C4-2B (cell line): ENCODE measurements at regions not wholly inside any gene's neighbourhood (a gene's known extent, or its start where the extent isn't known, plus 50 kb on each side); places are given as distances from the start of the nearest gene placed in this dataset.
"Not testable (repeated sequence)": the region's sequence is repeated elsewhere in the genome, so short reads cannot be mapped to it uniquely, and the experiment has no call there.

Experiments used
- ZFX ChIP-seq: fragments of 450-650 bp; IDR thresholded peaks from 2 replicates; pipeline ENCODE4 v1.6.1; 2017
- TF ChIP-seq, protein P1 (sequence below): fragments of 450-650 bp; conservative IDR thresholded peaks from 2 replicates; pipeline ENCODE4 v1.5.1; 2017; ENCODE audit warnings: mild to moderate bottlenecking

DNA sequence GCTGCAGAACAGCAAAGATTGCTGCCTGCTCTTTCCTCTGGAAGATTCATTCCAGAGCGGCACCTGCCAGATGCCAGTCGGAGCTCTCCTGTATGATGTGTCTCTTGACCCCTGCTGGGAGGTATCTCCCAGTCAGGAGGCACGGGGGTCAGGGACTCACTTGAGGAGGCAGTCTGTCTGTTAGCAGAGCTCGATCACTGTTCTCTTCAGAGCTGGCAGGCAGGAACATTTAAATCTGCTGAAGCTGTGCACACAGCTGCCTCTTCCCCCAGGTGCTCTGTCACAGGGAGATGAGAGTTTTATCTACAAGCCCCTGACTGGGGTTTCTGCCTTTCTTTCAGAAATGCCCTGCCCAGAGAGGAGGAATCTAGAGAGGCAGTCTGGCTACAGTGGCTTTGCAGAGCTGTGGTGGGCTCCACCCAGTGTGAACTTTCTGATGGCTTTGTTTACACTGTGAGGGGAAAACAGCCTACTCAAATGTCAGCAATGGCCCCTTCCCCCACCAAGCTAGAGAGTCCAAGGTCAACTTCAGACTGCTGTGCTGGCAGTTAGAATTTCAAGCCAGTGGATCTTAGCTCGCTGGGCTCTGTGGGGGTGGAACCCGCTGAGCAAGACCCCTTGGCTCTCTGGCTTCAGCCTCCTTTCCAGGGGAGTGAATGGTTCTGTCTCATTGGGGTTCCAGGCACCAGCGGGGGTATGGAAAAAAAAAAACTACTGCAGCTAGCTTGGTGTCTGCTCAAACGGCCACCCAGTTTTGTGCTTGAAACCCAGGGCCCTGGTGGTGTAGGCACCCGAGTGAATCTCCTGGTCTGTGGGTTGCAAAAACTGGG lies 242.7 kb upstream of the FAM78B start:
- TF ChIP-seq, protein P1, sequence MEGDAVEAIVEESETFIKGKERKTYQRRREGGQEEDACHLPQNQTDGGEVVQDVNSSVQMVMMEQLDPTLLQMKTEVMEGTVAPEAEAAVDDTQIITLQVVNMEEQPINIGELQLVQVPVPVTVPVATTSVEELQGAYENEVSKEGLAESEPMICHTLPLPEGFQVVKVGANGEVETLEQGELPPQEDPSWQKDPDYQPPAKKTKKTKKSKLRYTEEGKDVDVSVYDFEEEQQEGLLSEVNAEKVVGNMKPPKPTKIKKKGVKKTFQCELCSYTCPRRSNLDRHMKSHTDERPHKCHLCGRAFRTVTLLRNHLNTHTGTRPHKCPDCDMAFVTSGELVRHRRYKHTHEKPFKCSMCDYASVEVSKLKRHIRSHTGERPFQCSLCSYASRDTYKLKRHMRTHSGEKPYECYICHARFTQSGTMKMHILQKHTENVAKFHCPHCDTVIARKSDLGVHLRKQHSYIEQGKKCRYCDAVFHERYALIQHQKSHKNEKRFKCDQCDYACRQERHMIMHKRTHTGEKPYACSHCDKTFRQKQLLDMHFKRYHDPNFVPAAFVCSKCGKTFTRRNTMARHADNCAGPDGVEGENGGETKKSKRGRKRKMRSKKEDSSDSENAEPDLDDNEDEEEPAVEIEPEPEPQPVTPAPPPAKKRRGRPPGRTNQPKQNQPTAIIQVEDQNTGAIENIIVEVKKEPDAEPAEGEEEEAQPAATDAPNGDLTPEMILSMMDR = not testable (repeated sequence)
- TF ChIP-seq ZFX = not testable (repeated sequence)
